ENCODE measurements at regions not wholly inside any gene's neighbourhood (a gene's known extent, or its start where the extent isn't known, plus 50 kb on each side); places are given as distances from the start of the nearest gene placed in this dataset.

- H3K4me3 ChIP-seq (ENCODE audit: low read length): no peak overlapping the region
- no peak overlapping the region for H3K9ac ChIP-seq (ENCODE audit: low read depth, low read length)
- H3K27me3 ChIP-seq (ENCODE audit: insufficient read depth, low read length): no peaks in the 10 kb centered on the region
- H3K9me3 ChIP-seq (ENCODE audit: insufficient read depth, low read depth, low read length): no peaks in the 10 kb centered on the region
- no peak overlapping the region for H3K27ac ChIP-seq (ENCODE audit: low read length)
- no peaks in the 10 kb centered on the region for H3K36me3 ChIP-seq (ENCODE audit: insufficient read depth, low read depth, low read length)
- no peaks in the 10 kb centered on the region for H3K4me1 ChIP-seq (ENCODE audit: insufficient read depth, low read length)
Observed at GRCh38 chr3:40864146-40864782, 335.0 kb upstream of the CTNNB1 start.

GRCh38 chr3:40864915-40865314, 334.4 kb upstream of the CTNNB1 start:
- Histone ChIP-seq H3K27ac (ENCODE audit: low read length) (no peak overlapping the region), H3K4me1 (ENCODE audit: insufficient read depth, low read length) (no peaks in the 10 kb centered on the region), H3K4me3 (ENCODE audit: low read length) (no peak overlapping the region), H3K9me3 (ENCODE audit: insufficient read depth, low read depth, low read length) (no peaks in the 10 kb centered on the region), H3K36me3 (ENCODE audit: insufficient read depth, low read depth, low read length) (no peaks in the 10 kb centered on the region), H3K9ac (ENCODE audit: low read depth, low read length) (no peak overlapping the region), H3K27me3 (ENCODE audit: insufficient read depth, low read length) (no peaks in the 10 kb centered on the region)

GRCh38 chr3:40867797-40868196, 331.5 kb upstream of the CTNNB1 start:
- H3K4me1 ChIP-seq (ENCODE audit: insufficient read depth, low read length): no peaks in the 10 kb centered on the region
- no peak overlapping the region for H3K27ac ChIP-seq (ENCODE audit: low read length)
- H3K9ac ChIP-seq (ENCODE audit: low read depth, low read length): no peak overlapping the region
- H3K9me3 ChIP-seq (ENCODE audit: insufficient read depth, low read depth, low read length): no peaks in the 10 kb centered on the region
- no peaks in the 10 kb centered on the region for H3K27me3 ChIP-seq (ENCODE audit: insufficient read depth, low read length)
- no peaks in the 10 kb centered on the region for H3K36me3 ChIP-seq (ENCODE audit: insufficient read depth, low read depth, low read length)
- no peak overlapping the region for H3K4me3 ChIP-seq (ENCODE audit: low read length)

DNA sequence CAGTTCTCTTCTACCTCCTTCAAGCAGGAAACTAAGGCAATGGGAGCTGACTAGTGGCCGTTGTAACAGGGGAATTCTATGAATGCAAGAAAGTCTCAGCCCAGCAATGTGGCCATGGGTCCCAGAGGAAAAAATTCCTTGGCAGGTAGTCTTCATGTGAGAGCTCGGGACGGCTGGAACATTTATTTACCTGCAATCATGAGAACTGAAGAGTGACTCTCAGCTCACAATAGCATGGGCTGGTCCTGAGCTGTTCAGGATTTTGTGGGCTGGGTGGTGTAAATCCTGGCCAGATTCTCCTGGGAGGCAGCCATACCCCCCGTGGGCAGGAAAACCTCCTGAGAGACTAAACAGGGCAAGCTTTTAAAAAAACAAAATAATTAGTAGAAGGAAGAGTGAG, 330.3 kb upstream of the CTNNB1 start:
- H3K4me3 ChIP-seq (ENCODE audit: low read length): no peak overlapping the region
- H3K9me3 ChIP-seq (ENCODE audit: insufficient read depth, low read depth, low read length): no peaks in the 10 kb centered on the region
- no peak overlapping the region for H3K27ac ChIP-seq (ENCODE audit: low read length)
- no peak overlapping the region for H3K9ac ChIP-seq (ENCODE audit: low read depth, low read length)
- no peaks in the 10 kb centered on the region for H3K27me3 ChIP-seq (ENCODE audit: insufficient read depth, low read length)
- H3K4me1 ChIP-seq (ENCODE audit: insufficient read depth, low read length): no peaks in the 10 kb centered on the region
- no peaks in the 10 kb centered on the region for H3K36me3 ChIP-seq (ENCODE audit: insufficient read depth, low read depth, low read length)

GRCh38 chr3:40869939-40870338, 329.4 kb upstream of the CTNNB1 start:
- no peaks in the 10 kb centered on the region for H3K4me1 ChIP-seq (ENCODE audit: insufficient read depth, low read length)
- no peak overlapping the region for H3K4me3 ChIP-seq (ENCODE audit: low read length)

GRCh38 chr3:40871394-40871793, 327.9 kb upstream of the CTNNB1 start:
- H3K27ac ChIP-seq (ENCODE audit: low read length): no peak overlapping the region
- no peak overlapping the region for H3K9ac ChIP-seq (ENCODE audit: low read depth, low read length)
- H3K4me3 ChIP-seq (ENCODE audit: low read length): no peak overlapping the region
- no peaks in the 10 kb centered on the region for H3K27me3 ChIP-seq (ENCODE audit: insufficient read depth, low read length)
- H3K4me1 ChIP-seq (ENCODE audit: insufficient read depth, low read length): no peaks in the 10 kb centered on the region
- no peaks in the 10 kb centered on the region for H3K36me3 ChIP-seq (ENCODE audit: insufficient read depth, low read depth, low read length)
- no peaks in the 10 kb centered on the region for H3K9me3 ChIP-seq (ENCODE audit: insufficient read depth, low read depth, low read length)

More at GRCh38 chr3:40869939-40870338, 329.4 kb upstream of the CTNNB1 start:
- H3K36me3 ChIP-seq (ENCODE audit: insufficient read depth, low read depth, low read length): no peaks in the 10 kb centered on the region
- H3K9me3 ChIP-seq (ENCODE audit: insufficient read depth, low read depth, low read length): no peaks in the 10 kb centered on the region
- no peak overlapping the region for H3K27ac ChIP-seq (ENCODE audit: low read length)
- no peaks in the 10 kb centered on the region for H3K27me3 ChIP-seq (ENCODE audit: insufficient read depth, low read length)
- H3K9ac ChIP-seq (ENCODE audit: low read depth, low read length): no peak overlapping the region

GRCh38 chr3:40872258-40872920, 326.9 kb upstream of the CTNNB1 start:
- Histone ChIP-seq H3K4me3 (ENCODE audit: low read length) (no peak overlapping the region), H3K27me3 (ENCODE audit: insufficient read depth, low read length) (no peaks in the 10 kb centered on the region), H3K9ac (ENCODE audit: low read depth, low read length) (no peak overlapping the region), H3K36me3 (ENCODE audit: insufficient read depth, low read depth, low read length) (no peaks in the 10 kb centered on the region), H3K27ac (ENCODE audit: low read length) (no peak overlapping the region), H3K4me1 (ENCODE audit: insufficient read depth, low read length) (no peaks in the 10 kb centered on the region), H3K9me3 (ENCODE audit: insufficient read depth, low read depth, low read length) (no peaks in the 10 kb centered on the region)

- H3K4me1 ChIP-seq (ENCODE audit: insufficient read depth, low read length): peaks cover 6% of the 10 kb centered on the region; the same call in 1 of the 2 replicates
- no peak overlapping the region for H3K27ac ChIP-seq (ENCODE audit: low read length)
- H3K9ac ChIP-seq (ENCODE audit: low read depth, low read length): no peak overlapping the region
- H3K36me3 ChIP-seq (ENCODE audit: insufficient read depth, low read depth, low read length): no peaks in the 10 kb centered on the region
- H3K9me3 ChIP-seq (ENCODE audit: insufficient read depth, low read depth, low read length): no peaks in the 10 kb centered on the region
- no peaks in the 10 kb centered on the region for H3K27me3 ChIP-seq (ENCODE audit: insufficient read depth, low read length)
- no peak overlapping the region for H3K4me3 ChIP-seq (ENCODE audit: low read length)
Observed at GRCh38 chr3:40873476-40873875, 325.8 kb upstream of the CTNNB1 start.

DNA sequence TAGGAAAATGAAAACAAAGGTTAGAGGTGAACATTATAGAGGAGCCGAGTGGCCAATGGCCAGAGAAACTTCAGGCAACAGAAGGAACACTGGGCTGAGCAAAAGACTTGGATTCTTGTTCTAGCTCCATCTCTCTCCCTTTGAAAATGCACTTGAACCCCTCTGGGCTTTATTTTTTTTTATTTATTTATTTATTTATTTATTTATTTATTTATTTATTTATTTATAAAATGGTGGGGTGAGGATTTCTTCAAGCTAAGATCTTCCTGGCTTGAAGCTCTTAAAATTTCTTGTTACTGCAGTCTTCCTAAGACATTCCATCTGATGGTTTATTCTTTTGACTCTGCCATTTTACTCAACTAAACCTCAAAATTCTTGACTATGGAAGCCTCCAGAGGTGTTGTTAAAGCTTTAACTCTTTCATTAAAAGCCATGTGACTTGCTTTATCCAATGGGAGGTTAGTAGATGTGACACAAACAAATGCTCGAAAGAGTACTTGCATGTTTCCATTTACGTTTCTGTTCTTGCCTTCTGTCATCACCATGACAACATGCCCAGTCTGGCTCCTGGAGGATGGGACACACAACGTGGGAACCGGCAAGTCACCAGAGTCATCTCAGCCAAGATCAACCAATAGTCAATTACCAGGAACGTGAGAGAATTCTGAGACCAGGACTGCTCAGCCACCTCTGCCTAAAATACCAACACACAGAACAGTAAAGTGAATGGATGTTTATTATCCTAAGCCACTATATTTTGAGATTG, 325.2 kb upstream of the CTNNB1 start:
- Histone ChIP-seq H3K9ac (ENCODE audit: low read depth, low read length) (no peak overlapping the region), H3K4me1 (ENCODE audit: insufficient read depth, low read length) (peaks cover 8% of the 10 kb centered on the region; the same call in 1 of the 2 replicates), H3K9me3 (ENCODE audit: insufficient read depth, low read depth, low read length) (no peaks in the 10 kb centered on the region), H3K36me3 (ENCODE audit: insufficient read depth, low read depth, low read length) (no peaks in the 10 kb centered on the region), H3K27me3 (ENCODE audit: insufficient read depth, low read length) (no peaks in the 10 kb centered on the region), H3K27ac (ENCODE audit: low read length) (no peak overlapping the region), H3K4me3 (ENCODE audit: low read length) (no peak overlapping the region)

GRCh38 chr3:40875581-40875980, 323.7 kb upstream of the CTNNB1 start:
- Histone ChIP-seq H3K27ac (ENCODE audit: low read length) (no peak overlapping the region), H3K4me1 (ENCODE audit: insufficient read depth, low read length) (peaks cover 8% of the 10 kb centered on the region; the same call in 1 of the 2 replicates), H3K4me3 (ENCODE audit: low read length) (no peak overlapping the region), H3K9ac (ENCODE audit: low read depth, low read length) (no peak overlapping the region), H3K9me3 (ENCODE audit: insufficient read depth, low read depth, low read length) (no peaks in the 10 kb centered on the region), H3K36me3 (ENCODE audit: insufficient read depth, low read depth, low read length) (no peaks in the 10 kb centered on the region), H3K27me3 (ENCODE audit: insufficient read depth, low read length) (no peaks in the 10 kb centered on the region)

DNA sequence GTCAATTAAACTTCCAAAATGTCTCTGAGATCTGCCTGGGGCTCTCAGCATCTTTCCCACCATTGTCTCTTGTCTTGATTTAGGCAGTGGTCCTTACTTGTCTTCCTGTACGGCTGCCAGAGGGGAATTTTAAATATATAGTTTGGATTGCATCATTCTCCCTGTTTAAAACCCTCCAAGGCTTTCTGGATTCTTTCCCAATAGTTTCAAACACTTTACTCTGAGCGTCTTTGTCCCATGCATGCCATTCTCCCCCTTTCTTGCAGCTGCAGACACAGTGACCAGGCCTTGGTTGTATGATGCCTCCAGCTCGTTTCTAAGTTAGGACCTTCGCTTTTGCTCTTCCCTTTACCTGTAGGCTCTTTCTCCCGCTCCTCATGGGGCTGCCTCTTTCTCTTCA, 323.3 kb upstream of the CTNNB1 start:
- Histone ChIP-seq H3K27me3 (ENCODE audit: insufficient read depth, low read length) (no peaks in the 10 kb centered on the region), H3K4me1 (ENCODE audit: insufficient read depth, low read length) (peaks cover 8% of the 10 kb centered on the region; the same call in 1 of the 2 replicates), H3K9me3 (ENCODE audit: insufficient read depth, low read depth, low read length) (no peaks in the 10 kb centered on the region), H3K36me3 (ENCODE audit: insufficient read depth, low read depth, low read length) (no peaks in the 10 kb centered on the region), H3K4me3 (ENCODE audit: low read length) (no peak overlapping the region), H3K9ac (ENCODE audit: low read depth, low read length) (no peak overlapping the region), H3K27ac (ENCODE audit: low read length) (no peak overlapping the region)

- Histone ChIP-seq H3K9me3 (ENCODE audit: insufficient read depth, low read depth, low read length) (no peaks in the 10 kb centered on the region), H3K4me1 (ENCODE audit: insufficient read depth, low read length) (peaks cover 8% of the 10 kb centered on the region; the same call in 1 of the 2 replicates), H3K4me3 (ENCODE audit: low read length) (no peak overlapping the region), H3K27me3 (ENCODE audit: insufficient read depth, low read length) (no peaks in the 10 kb centered on the region), H3K36me3 (ENCODE audit: insufficient read depth, low read depth, low read length) (no peaks in the 10 kb centered on the region), H3K9ac (ENCODE audit: low read depth, low read length) (no peak overlapping the region), H3K27ac (ENCODE audit: low read length) (no peak overlapping the region)
Observed at GRCh38 chr3:40876496-40876895, 322.8 kb upstream of the CTNNB1 start.

All from iPS-20b (cell line).